ENCODE measurements at regions not wholly inside any gene's neighbourhood (a gene's known extent, or its start where the extent isn't known, plus 50 kb on each side); places are given as distances from the start of the nearest gene placed in this dataset.
A peak's percentile ranks its signal among the peaks of the same experiment; 100 is the strongest.

DNA sequence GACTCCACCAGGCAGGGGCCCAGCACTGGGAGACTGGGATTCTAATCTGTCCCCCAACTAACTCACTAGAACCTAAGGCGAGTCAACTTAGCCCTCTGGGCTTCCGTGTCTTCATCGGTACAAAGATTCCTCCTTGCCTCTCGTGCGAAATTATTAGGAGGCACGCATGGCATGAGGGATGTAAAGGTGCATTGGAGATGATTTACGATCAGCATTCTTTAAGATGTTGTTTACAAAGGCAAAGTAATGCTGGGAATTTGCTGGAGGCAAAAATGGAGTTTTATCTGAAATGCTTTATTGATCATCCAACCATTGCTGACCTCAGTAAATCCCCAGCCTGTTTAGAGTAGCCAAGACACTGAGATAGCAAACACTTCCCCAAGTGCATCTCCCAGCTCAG, 171.8 kb upstream of the KLHL29 start:
- DNase-seq = no peak

DNA sequence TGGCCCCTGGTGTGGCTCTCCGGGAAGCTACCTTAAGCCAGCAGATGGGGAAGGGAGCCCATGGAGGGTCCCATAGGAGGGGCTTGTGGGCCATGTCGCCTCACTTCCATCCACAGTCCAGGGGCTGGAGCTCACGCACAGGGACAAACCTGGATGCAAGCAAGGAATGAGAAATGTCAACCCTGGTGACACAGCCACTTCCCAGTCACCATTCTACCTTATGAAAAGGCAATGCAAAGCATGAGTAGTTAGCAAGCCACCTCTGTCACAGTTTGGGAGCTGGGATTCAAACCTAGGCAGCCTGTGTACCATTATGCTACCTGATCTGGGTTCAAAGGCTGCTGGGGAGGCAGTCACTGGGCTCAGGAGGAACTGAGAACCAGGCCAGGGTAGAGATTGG, 170.0 kb upstream of the KLHL29 start:
- no peak for DNase-seq

DNA sequence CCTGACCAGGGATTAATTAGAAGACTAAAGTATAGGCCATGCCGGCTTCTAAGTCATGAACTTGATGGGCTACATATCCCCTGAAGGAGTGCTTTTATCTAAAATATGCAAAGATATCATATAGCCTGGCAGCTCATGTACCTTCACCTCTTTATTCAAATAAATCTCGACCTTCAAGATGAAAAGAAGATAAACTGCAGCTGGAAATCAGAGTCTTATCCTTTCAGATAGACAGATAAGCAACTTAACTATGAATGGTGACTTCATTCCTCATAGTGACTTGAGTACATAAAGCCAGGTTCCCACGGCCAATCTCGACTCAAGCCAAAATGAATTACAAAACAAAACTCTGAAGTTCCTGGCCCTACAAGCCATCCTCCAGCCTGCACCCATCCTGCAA, 165.3 kb upstream of the KLHL29 start:
- no peak for DNase-seq

DNA sequence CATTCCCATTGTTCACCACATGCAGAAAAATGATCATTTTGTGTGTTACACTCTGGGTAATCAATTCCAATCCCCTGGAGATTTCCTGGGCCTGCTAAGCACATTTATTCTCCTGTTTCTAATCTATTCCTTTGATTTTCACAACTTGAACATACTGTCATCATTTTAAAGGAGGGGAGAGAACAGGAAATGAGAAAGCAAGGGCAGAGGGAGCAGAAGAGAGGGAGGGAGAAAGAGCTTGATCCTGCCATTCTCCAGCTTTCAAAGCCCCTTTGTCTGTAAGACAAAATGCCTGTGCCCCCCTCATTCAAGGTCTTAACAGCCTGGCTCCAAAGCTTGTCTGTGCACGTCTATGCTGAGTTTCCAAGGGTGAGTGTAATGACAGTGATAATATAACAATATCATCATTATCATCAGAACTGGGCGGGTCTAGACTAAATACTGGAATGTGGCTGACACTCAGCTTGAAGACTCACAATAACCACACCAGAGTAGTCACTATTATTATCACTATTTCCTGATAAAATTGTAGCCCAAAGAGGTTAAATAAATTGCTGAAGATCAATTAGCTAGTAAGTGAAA, 164.4 kb upstream of the KLHL29 start:
- DNase-seq = no peak

DNA sequence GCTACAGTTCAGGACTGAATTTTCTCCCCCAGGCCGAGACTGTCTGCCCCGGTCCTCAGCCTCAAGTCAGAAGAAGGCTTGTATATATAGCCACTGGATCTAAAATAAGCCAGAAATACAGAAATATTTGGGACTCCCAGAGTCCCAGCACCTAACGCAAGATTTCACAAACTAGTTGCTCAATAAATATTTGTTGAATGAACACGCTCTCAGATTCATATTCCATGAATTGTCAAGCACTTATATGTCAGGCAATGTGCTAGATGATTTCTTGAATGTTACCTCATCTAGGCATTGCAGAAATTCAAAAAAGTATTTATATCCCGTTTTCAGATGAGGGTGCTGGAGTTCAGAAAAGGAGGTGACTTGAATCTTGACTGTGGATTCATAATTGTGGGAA, 163.7 kb upstream of the KLHL29 start:
- no peak for DNase-seq

DNA sequence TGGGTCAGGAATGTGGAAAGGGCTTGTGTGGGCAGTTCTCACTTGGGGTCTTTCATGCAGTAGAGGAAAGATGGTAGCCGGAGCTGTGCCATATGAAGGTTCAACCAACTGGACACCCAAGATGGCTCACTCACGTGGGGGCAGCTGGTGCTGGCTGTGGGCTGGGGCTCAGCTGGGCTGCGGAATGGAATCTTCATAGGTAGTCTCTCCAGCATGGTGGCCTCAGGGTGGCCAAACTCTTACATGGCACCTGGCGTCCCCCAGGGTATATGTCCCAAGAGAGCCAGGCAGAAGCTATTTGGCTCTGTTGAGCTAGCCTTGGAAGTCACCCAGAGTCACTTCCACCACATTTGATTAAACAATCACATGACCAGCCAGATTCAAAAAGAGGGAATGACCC, 163.1 kb upstream of the KLHL29 start:
- no peak for DNase-seq

DNA sequence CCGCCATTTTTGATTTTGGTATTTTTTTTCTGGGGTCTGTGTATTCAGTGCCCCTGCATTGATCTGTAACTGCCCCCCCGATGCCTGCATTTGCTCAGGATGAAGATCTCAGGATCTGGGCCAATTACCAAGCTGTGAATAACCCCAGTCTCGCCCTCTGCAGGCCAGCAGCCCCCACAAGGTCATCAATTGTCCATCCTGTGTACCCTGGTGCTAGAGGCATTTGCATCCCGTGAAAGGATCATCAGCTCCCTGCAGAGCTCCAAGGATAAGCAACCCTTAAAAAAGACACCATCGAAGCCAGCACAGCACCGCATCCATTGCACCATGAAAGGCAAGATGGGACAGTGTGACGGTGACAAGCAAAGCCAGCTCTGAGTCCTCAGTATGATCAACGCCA, 154.1 kb upstream of the KLHL29 start:
- no peak for DNase-seq

DNA sequence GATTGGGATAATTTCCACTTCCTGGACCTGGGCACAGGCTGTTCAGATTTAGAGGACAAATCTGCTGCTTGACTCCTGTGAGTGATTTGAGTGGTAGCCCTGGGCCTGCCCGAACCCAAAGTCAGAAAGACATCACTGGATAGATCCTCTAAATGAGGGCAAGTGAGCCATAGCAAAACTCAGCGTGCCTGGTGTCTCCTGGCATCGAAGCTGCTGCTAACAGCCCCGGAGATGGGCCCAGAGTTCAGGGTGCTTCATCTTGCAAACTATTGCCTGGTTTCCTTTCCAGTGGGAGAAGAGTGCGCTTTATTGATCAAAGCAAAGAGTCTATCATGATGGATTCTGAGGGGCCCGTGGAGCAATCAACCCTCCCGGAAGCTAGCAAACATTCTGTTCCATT, 153.1 kb upstream of the KLHL29 start:
- no peak for DNase-seq

DNA sequence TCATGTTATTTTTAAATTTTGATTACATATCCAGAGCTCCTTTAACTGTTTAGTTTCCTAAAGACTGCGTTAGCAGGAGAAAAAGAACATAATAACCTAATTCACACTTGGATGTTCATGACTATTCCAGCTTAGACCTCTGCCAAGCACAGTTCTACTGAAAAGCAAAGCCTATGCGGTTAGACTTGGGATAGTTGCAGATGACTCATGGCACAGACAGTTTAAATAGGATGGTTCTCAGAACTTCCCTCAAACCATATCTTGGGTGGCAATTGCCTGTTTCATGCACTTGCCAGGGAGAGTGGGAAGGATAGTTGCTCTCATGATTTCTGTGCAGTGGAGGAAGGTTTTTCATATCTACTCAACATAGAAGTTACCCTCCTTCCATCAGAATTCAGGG, 149.7 kb upstream of the KLHL29 start:
- no peak for DNase-seq

DNA sequence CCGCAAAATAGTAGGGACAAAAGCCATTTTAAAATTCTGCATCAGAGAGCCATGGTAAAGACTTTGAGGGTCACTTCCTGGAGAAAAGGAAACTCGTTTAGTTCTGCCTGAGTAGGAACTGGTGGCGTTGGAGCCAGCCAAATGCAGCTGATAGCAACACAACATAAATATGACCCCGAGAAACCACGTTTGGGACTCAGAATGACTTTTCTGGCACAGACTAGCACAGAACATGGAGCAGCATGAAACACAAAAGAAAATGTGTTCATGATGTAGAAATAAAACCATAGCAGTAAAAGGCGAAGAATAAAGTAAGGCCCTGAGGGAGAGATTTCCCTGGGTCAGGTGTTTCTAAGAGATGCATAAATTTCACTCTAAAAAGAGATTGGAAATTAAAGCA, 149.2 kb upstream of the KLHL29 start:
- no peak for DNase-seq

DNA sequence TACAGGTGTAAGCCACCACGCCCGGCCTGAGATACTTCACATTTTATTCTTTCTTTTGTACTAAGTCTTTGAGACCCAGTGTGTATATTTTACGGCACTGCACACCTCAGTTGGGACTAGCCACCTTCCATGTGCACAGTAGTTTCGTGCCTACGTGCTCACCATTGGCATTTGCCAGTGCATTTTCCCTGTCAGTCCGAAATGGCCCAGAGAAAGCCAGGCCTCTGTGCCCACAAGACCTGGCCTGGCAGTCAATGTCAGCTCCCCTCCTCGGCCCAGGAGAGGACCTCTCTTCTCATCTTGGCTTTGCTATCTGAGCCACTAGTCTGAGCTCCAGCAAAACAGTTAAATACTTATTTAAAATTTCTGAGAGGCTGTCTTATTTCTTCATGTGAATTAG, 147.8 kb upstream of the KLHL29 start:
- DNase-seq = no peak

DNA sequence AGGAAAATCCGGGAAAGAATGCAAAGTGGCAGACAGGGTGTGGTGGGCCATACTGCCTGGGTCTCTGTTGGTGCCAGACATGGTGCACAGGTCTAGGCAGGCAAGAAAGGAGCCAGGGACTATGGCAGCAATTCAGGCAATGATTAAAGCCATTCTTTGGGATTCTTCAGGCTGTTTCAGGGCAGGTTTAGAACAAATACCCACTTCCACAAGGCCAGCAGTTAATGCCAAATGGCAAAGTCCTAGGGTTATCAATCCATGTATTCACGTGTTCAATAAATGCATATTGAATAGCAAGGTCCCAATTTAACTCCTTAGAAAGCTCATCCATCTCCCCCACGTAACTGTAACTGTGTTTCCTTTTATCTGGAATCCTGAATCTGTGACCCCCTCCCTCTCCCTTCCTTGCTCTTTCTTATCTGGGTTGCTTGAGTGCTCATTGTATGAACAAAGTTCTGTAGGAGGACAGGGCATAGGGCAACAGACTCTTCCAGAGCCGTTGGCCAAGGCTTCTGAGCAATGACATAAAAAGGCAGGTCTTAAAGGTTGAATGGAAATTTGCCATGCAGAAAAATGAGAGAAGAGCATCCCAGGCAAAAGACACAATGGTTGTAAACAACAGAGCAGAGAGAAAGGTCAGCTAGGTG, 146.8 kb upstream of the KLHL29 start:
- DNase-seq = no peak

DNA sequence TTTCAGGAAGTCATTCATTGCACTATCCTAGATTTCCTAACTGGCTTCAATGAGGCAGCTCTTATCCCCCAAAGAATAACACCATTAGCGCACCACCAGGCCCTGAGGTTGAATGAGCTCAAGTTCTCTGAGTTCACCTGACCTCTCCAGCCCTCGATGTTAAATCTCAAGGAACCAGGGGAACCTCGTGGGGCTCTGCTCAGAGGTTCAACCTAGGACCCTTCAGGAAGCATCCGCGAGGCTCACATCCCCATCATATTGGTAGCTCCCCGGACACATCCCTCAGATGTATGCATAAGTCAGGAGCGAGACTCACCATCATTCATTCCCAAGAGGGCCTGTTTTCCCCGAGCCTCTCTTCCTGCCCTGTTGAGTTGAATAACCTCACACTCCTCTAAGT, 145.6 kb upstream of the KLHL29 start:
- no peak for DNase-seq

DNA sequence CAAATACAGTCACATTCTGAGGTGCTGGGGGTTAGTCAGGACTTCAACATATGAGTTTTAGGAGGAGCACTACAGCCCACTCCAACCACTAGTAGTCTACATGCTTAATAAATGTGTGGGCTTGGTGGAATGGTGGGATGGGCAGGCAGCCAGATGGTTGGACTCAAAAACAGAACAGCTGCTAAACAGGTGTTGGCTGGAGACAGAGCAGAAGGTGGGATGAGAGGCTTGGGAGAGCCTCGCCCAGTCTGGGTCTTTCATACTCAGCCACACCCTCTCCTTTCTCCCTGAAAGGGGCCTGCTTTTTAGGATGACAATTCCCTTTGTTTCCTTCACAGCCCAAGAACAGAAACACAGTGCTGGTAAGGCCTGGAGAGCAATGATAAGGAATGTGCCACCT, 143.9 kb upstream of the KLHL29 start:
- DNase-seq = no peak

DNA sequence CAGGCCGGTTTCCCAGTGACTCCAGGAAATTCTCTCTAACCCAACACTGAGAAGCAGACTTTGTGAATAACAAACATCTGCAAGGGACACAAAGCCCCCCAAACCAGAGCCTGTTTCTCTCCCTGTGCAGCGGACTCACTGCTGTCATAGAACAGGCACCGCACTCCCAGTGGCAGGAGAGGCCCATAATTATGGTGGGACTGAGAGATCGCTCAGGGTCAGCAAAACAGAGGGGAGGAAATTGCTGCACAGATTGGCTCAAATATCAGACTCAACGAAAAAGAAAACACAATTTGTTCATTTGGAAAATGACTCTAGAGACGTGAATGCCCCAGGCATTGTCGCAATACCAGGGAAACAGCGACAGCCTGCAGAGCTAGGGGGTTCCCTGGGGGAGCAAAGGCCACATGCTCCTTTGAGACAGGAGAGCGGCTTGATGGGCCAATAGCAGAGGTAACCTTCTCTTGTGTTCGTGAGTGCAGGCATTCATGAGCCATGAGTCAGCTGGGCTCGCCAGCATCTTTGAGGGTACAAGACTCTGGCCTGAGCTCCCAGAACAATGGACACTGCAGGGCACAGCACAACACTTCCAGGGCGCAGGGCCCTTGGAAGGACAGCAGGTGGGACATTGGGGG, 143.3 kb upstream of the KLHL29 start:
- DNase-seq = no peak

DNA sequence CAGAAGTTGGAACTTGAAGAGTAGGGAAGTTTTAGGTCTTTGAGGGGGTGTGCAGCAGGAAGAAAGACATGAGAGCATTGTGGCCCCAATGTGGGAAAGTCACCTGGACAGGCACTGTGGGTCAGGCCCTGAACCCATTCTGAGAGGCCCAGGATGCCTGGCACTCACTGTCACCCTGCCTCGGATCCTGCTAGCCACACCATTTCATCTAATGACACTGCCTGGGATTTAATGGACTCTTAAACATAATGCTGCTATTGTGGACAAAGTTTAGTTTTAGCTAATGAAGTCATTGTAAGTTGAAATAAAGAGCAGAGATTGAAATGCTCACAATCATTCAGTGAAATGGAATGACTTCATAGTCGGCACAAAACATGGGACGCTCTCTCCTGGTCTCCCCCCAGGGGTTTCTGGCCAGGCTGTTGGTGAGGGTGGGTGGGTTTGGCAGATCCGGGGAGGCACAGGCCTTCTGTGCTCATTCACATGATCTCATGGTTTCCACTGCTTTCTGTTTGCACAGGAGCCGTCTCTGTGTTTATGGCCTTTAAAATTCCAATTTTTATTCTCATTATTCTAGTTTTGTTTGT, 141.8 kb upstream of the KLHL29 start:
- no peak for DNase-seq

DNA sequence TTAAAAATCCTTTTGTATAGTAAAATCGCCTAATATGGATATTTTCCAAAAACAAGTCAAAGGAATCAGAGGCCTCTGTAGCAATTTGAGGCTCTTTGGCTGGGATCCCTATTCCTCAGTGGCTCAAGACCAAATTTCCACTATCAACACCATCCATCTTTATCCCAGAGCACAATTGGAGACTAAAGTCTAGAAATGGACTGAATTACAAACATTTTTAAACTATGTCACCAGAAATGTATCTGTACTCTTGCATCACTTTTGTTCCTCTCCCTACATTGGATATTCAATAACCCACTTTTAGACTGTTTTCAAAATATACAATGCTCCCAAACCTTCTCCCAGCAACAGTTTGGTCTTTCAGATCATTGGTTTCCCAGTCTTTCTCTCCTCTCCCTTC, 140.4 kb upstream of the KLHL29 start:
- no peak for DNase-seq

DNA sequence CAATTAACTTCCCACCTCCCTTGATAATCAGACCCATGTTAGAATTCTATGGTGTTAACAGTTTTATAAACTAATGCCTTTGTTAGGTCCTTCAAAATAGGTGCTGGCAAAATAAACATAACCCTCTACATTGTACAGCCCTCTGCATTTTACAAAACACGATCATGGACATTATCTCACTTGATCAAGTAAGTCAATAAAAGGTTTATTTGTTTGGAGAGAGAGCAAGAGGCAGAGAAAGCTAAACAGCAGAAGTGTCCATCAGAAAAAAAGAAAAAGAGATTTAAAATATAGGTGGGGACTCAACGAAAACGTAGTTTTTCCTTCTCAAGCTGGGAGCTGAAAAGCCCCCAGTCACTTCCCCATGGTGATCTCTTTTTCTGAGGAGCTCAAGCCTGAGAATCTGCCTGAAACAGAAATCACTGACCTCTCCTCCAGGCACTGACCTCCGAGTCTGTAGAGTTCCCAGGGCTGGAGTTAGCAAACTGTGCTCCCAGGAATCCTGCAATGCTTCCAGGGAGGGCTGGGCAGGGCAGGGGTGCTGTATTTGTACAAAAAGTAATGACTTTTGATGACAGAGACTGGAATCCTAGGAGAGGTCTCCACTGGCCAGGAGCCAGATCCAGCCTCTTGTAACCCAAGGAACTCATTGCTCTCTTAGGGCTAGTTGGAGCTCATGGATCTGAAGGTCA, 137.8 kb upstream of the KLHL29 start:
- no peak for DNase-seq

DNA sequence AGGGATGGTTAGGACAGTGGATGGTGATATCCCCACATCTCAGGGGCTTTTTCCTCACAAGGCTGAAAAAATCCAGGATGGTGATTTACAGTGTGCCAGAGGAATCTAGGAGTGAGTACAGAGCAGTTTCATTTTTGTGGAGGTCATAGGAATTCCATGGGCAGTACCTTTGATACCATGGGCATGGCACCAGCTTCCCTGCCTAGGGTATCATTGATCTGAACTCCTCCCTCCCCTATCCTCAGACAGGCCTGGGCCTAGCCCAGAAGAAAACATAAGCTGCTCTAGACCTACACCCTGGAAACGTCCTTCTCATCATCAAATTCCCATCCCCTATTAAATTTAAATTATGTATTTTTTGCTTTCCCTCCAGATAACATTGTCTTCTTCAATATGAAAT, 136.3 kb upstream of the KLHL29 start:
- no peak for DNase-seq

DNA sequence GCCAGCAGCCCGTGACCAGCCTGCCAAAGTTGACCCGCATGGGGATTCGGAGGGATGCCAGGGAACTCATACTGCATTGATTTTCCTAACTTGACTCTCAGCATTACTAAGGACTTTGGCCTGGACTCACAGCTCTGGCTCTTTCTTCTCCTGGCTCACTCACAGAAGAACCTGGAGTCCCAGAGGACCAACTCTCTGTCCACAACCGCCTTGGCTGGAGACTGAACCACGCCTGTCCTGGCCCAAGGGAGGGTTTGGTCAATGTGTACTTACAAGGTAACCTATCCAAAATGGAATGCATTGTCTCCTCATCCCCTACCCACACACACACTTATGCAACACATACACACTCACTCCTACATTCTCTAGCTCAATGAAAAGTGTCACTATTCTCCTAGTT, 135.6 kb upstream of the KLHL29 start:
- DNase-seq = peak in 37 of 56 donors; percentile 5 to 76 (median 27)

DNA sequence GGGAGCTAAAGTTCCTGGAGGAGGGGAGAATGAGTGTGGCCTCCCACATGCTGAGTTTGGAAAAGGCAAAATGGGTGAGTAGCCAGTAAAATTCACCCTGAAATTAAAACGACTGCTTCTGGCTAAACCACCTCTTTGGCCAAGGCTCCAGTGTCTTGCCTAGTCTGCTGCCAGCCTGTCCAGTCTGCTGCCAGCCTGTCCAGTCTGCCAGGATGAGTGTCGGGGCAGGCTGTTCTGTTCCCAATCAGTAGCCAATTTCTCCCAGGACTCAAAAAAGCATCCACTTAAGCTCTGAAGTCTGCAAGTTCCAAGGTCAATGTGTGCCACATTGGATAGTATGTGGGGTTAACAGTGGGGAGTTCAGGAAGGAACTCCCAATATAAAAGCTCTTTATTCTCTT, 134.6 kb upstream of the KLHL29 start:
- DNase-seq = peak in 30 of 56 donors; percentile 2 to 72 (median 24)

DNA sequence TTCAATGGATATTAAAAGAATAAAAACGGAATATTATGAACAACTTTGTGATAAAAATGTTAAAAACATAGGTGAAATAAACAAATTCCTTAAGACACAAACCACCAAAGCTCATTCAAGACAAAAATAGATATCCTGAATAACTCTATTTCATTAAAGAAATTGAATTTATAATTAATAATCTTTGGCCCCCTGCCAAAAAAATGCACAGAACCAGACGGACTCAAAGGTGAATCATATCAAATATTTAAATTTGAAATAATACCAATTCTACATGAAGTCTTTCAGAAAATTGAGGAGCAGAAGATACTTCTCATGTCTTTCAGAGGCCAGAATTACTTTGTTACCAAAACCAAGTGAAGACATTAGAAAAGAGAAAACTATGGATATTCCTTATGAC, 128.3 kb upstream of the KLHL29 start:
- DNase-seq = no peak

Data from nucleus accumbens (tissue), 56 donors.